Breast epithelium (tissue), 4 donors: ENCODE measurements at regions not wholly inside any gene's neighbourhood (a gene's known extent, or its start where the extent isn't known, plus 50 kb on each side); places are given as distances from the start of the nearest gene placed in this dataset.

Source experiments
- DNase-seq, 2 donors: peaks; one replicate each; pipeline ENCODE4 v3.0.0-alpha.2; 2019; ENCODE audit warnings: low spot score in 2 of 2
- H3K27ac ChIP-seq, 2 donors: fragments of 200-600 bp; sonication (generic) in 1 of 2; one replicate each; pipeline ENCODE4 v1.5.1; 2016 to 2019; ENCODE audit warnings: mild to moderate bottlenecking in 1 of 2
- H3K27me3 ChIP-seq, 2 donors: fragments of 200-600 bp; sonication (generic) in 1 of 2; one replicate each; pipeline versions ENCODE4 v1.5.1 to v1.6.0; 2017 to 2019; ENCODE audit warnings: control low read depth in 1 of 2, mild to moderate bottlenecking in 1 of 2
- H3K36me3 ChIP-seq: fragments of 200-600 bp; one replicate; pipeline ENCODE4 v1.5.1; 2019
- H3K4me1 ChIP-seq, 2 donors: fragments of 200-600 bp; sonication (generic); one replicate each; pipeline ENCODE4 v1.5.1; 2016 to 2019; ENCODE audit warnings: control low read depth in 1 of 2
- H3K4me3 ChIP-seq, 3 donors: fragments of 200-600 bp; sonication (generic); 1 replicate in 2 of 3; 2 replicates in 1 of 3; pipeline ENCODE4 v1.5.1; 2016 to 2019; ENCODE audit warnings: mild to moderate bottlenecking in 3 of 3, moderate library complexity in 2 of 3
- H3K9me3 ChIP-seq, 2 donors: fragments of 200-600 bp; sonication (generic) in 1 of 2; one replicate each; pipeline ENCODE4 v1.5.1; 2016 to 2019; ENCODE audit warnings: control low read depth in 1 of 2
- CTCF ChIP-seq, 3 donors: fragments of 450-650 bp; IDR thresholded peaks; one replicate each; pipeline ENCODE4 v1.5.1; 2016 to 2017; ENCODE audit warnings: antibody characterized with exemption in 3 of 3, mild to moderate bottlenecking in 3 of 3, moderate library complexity in 3 of 3
- POLR2A ChIP-seq: fragments of 450-650 bp; IDR thresholded peaks from one replicate; pipeline ENCODE4 v1.6.1; 2016; ENCODE audit warnings: antibody characterized with exemption, mild to moderate bottlenecking, moderate library complexity
- POLR2AphosphoS5 ChIP-seq, 3 donors: sonication (generic); formaldehyde crosslinking; IDR thresholded peaks; one replicate each; pipeline ENCODE4 v1.6.1; 2017; ENCODE audit warnings: antibody characterized with exemption in 3 of 3
- intact Hi-C: fragments of 100-400 bp; cut with DNase I; formaldehyde crosslinking; loops from one replicate; pipeline ENCODE4 v1.15.1; 2023; ENCODE audit warnings: low total_unique reads

- no peak for TF ChIP-seq POLR2A
- no peak for TF ChIP-seq CTCF (IDR thresholded peaks at IDR 0.05)
- TF ChIP-seq POLR2AphosphoS5 (IDR thresholded peaks at IDR 0.05): no peak
- Histone ChIP-seq H3K36me3 (no peaks in the 10 kb centered on the region), H3K9me3 (peaks cover 4 to 9% of the 10 kb centered on the region in 2 donors), H3K27me3 (peaks cover 0 to 10% of the 10 kb centered on the region in 2 donors), H3K4me1 (no peaks in the 10 kb centered on the region), H3K4me3 (no peak overlapping the region), H3K27ac (no peak overlapping the region)
- peak in 1 of 2 donors; percentile 45 for DNase-seq
- intact Hi-C loops: no loop called here
Observed at GRCh38 chr14:101499080-101499479, 62.2 kb upstream of the DIO3 start.

GRCh38 chr14:101499513-101499912 lies 61.8 kb upstream of the DIO3 start:
- intact Hi-C loops: no loop called here
- no peaks in the 10 kb centered on the region for H3K36me3 ChIP-seq
- H3K27me3 ChIP-seq: peaks cover 0 to 10% of the 10 kb centered on the region in 2 donors
- H3K27ac ChIP-seq: no peak overlapping the region
- H3K4me3 ChIP-seq: no peak overlapping the region
- peaks cover 4 to 10% of the 10 kb centered on the region in 2 donors for H3K9me3 ChIP-seq
- TF ChIP-seq POLR2A: no peak
- no peak for TF ChIP-seq POLR2AphosphoS5 (IDR thresholded peaks at IDR 0.05)
- no peak for TF ChIP-seq CTCF (IDR thresholded peaks at IDR 0.05)
- no peaks in the 10 kb centered on the region for H3K4me1 ChIP-seq
- DNase-seq: peak in 1 of 2 donors; percentile 30

- TF ChIP-seq CTCF (IDR thresholded peaks at IDR 0.05): no peak
- TF ChIP-seq POLR2A: no peak
- TF ChIP-seq POLR2AphosphoS5 (IDR thresholded peaks at IDR 0.05): no peak
- DNase-seq: peak in 1 of 2 donors; percentile 20
- peaks cover 0 to 10% of the 10 kb centered on the region in 2 donors for H3K27me3 ChIP-seq
- H3K9me3 ChIP-seq: peaks cover 4 to 10% of the 10 kb centered on the region in 2 donors
- no peaks in the 10 kb centered on the region for H3K36me3 ChIP-seq
- H3K27ac ChIP-seq: no peak overlapping the region
- no peaks in the 10 kb centered on the region for H3K4me1 ChIP-seq
- H3K4me3 ChIP-seq: no peak overlapping the region
- intact Hi-C loops: no loop called here
Observed at GRCh38 chr14:101500061-101500460, 61.2 kb upstream of the DIO3 start.

GRCh38 chr14:101500681-101501080 lies 60.6 kb upstream of the DIO3 start:
- H3K9me3 ChIP-seq: peaks cover 4 to 10% of the 10 kb centered on the region in 2 donors
- H3K27ac ChIP-seq: no peak overlapping the region
- peak in 1 of 2 donors; percentile 14 for DNase-seq
- no peaks in the 10 kb centered on the region for H3K36me3 ChIP-seq
- H3K4me1 ChIP-seq: no peaks in the 10 kb centered on the region
- H3K27me3 ChIP-seq: peaks cover 0 to 10% of the 10 kb centered on the region in 2 donors
- TF ChIP-seq CTCF (IDR thresholded peaks at IDR 0.05) (no peak), POLR2AphosphoS5 (IDR thresholded peaks at IDR 0.05) (no peak), POLR2A (no peak)
- no peak overlapping the region for H3K4me3 ChIP-seq
- intact Hi-C loops: no loop called here

GRCh38 chr14:101501341-101501740 lies 60.0 kb upstream of the DIO3 start:
- H3K27me3 ChIP-seq: peaks cover 0 to 9% of the 10 kb centered on the region in 2 donors
- DNase-seq: peak in 1 of 2 donors; percentile 25
- no peak overlapping the region for H3K4me3 ChIP-seq
- H3K27ac ChIP-seq: no peak overlapping the region
- intact Hi-C loops: no loop called here
- H3K4me1 ChIP-seq: no peaks in the 10 kb centered on the region
- peaks cover 4 to 10% of the 10 kb centered on the region in 2 donors for H3K9me3 ChIP-seq
- no peak for TF ChIP-seq POLR2AphosphoS5 (IDR thresholded peaks at IDR 0.05)
- TF ChIP-seq POLR2A: no peak
- no peak for TF ChIP-seq CTCF (IDR thresholded peaks at IDR 0.05)
- H3K36me3 ChIP-seq: no peaks in the 10 kb centered on the region
